Trophoblast cell (in vitro differentiated cells and primary cell): ENCODE measurements at regions not wholly inside any gene's neighbourhood (a gene's known extent, or its start where the extent isn't known, plus 50 kb on each side); places are given as distances from the start of the nearest gene placed in this dataset.

Experiments
- DNase-seq, 2 donors: peaks; one replicate each; pipeline ENCODE4 v3.0.0-alpha.2; 2016
- H2AFZ ChIP-seq: 2 replicates; pipeline ENCODE4 v1.6.1; 2013; ENCODE audit warnings: low read length, moderate library complexity, mild to moderate bottlenecking; ENCODE audit not compliant: insufficient read depth, poor library complexity
- H2AK5ac ChIP-seq: 2 replicates; pipeline ENCODE4 v1.6.1; 2013; ENCODE audit warnings: mild to moderate bottlenecking, low read length
- H2BK120ac ChIP-seq: 2 replicates; pipeline ENCODE4 v1.6.1; 2013; ENCODE audit warnings: low read length, mild to moderate bottlenecking, moderate library complexity; ENCODE audit not compliant: insufficient read depth, poor library complexity
- H2BK12ac ChIP-seq: 2 replicates; pipeline ENCODE4 v1.6.1; 2013; ENCODE audit warnings: mild to moderate bottlenecking, low read length, moderate library complexity
- H2BK5ac ChIP-seq: 2 replicates; pipeline ENCODE4 v1.6.1; 2013; ENCODE audit warnings: low read length, low read depth, moderate library complexity, mild to moderate bottlenecking; ENCODE audit not compliant: poor library complexity
- H3K14ac ChIP-seq: 2 replicates; pipeline ENCODE4 v1.6.1; 2013; ENCODE audit warnings: mild to moderate bottlenecking, low read length
- H3K18ac ChIP-seq: 2 replicates; pipeline ENCODE4 v1.6.1; 2013; ENCODE audit warnings: mild to moderate bottlenecking, low read length
- H3K23ac ChIP-seq: 2 replicates; pipeline ENCODE4 v1.6.1; 2013; ENCODE audit warnings: low read length
- H3K27ac ChIP-seq: 2 replicates; pipeline ENCODE4 v1.5.1; 2013; ENCODE audit warnings: low read depth, mild to moderate bottlenecking, inconsistent platforms, low read length, moderate library complexity
- H3K27me3 ChIP-seq: 2 replicates; pipeline ENCODE4 v1.6.1; 2013; ENCODE audit warnings: inconsistent platforms, mild to moderate bottlenecking, low read length, moderate library complexity; ENCODE audit not compliant: insufficient read depth
- H3K36me3 ChIP-seq, 2 experiments: 1 replicate in 1 of 2; 2 replicates in 1 of 2; pipeline ENCODE4 v1.6.1; 2013; ENCODE audit warnings: low read length in 2 of 2, mild to moderate bottlenecking in 2 of 2, moderate library complexity in 1 of 2; ENCODE audit not compliant: insufficient read depth in 2 of 2, control insufficient read depth in 1 of 2
- H3K4ac ChIP-seq: 2 replicates; pipeline ENCODE4 v1.6.1; 2013; ENCODE audit warnings: low read depth, mild to moderate bottlenecking, low read length, moderate library complexity
- H3K4me1 ChIP-seq, 2 experiments: 1 replicate in 1 of 2; 2 replicates in 1 of 2; pipeline ENCODE4 v1.6.1; 2013; ENCODE audit warnings: low read length in 2 of 2, mild to moderate bottlenecking in 2 of 2, moderate library complexity in 1 of 2; ENCODE audit not compliant: insufficient read depth in 2 of 2, control insufficient read depth in 1 of 2
- H3K4me2 ChIP-seq: 2 replicates; pipeline ENCODE4 v1.6.1; 2013; ENCODE audit warnings: inconsistent platforms, mild to moderate bottlenecking, low read length, moderate library complexity
- H3K4me3 ChIP-seq: 2 replicates; pipeline ENCODE4 v1.5.1; 2013; ENCODE audit warnings: mild to moderate bottlenecking, low read depth, low read length, inconsistent platforms
- H3K79me1 ChIP-seq: one replicate; pipeline ENCODE4 v1.6.1; 2013; ENCODE audit warnings: low read length
- H3K79me2 ChIP-seq: 2 replicates; pipeline ENCODE4 v1.6.1; 2013; ENCODE audit warnings: low read length, mild to moderate bottlenecking; ENCODE audit not compliant: control insufficient read depth, insufficient read depth, poor library complexity
- H3K9ac ChIP-seq: 2 replicates; pipeline ENCODE4 v1.6.1; 2013; ENCODE audit warnings: mild to moderate bottlenecking, low read length
- H3K9me3 ChIP-seq: 2 replicates; pipeline ENCODE4 v1.6.1; 2013; ENCODE audit warnings: low read depth, mild to moderate bottlenecking, control low read depth, inconsistent platforms, low read length; ENCODE audit not compliant: insufficient read depth
- H4K12ac ChIP-seq: 2 replicates; pipeline ENCODE4 v1.6.1; 2013; ENCODE audit warnings: low read depth, mild to moderate bottlenecking, low read length, moderate library complexity
- H4K8ac ChIP-seq: 2 replicates; pipeline ENCODE4 v1.6.1; 2013; ENCODE audit warnings: low read depth, mild to moderate bottlenecking, low read length, moderate library complexity
- H4K91ac ChIP-seq: one replicate; pipeline ENCODE4 v1.6.1; 2013; ENCODE audit warnings: low read depth, mild to moderate bottlenecking, low read length, moderate library complexity
- WGBS: extraction: QIAGEN DNeasy Blood & Tissue Kit; methylation state at CpG from one replicate; pipeline ENCODE4 v1.1.7; 2013; ENCODE audit warnings: missing lambda C conversion rate; ENCODE audit not compliant: insufficient read length, insufficient coverage; ENCODE audit errors: extremely low coverage; 5-methylcytosine and 5-hydroxymethylcytosine counted together

DNA sequence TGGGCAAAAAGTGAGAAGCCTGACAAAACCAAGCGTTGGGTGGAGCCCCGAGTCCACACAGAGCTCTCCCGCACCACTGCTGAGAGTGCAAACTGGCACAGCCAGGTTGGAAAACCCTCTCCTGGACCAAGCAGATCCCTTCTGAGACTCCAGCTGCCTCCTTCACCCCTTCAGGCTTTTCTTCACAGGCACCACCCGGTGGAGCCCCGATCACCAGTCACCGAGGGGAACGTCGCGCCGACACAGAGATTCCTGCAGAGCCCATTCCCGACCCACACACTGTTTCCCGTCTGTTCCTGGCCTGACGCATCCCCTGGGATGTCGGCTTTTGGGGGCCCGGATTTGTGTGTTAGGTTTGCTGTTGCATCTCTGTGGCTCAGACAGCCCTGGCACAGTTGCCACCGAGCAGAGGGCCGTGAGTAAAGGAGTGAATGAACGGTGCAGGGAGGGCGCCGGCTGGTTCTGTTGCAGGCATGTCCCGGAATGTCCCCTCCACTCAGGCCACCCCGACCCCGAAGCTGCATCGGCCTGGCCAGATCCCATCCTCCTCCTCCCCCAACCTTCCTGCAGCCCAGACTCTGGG is 51.0 kb upstream of the INPP5A start:
- H2BK12ac ChIP-seq: no peak overlapping the region
- H3K79me1 ChIP-seq: no peaks in the 10 kb centered on the region
- no peak overlapping the region for H3K18ac ChIP-seq
- no peak overlapping the region for H4K8ac ChIP-seq
- H3K79me2 ChIP-seq: no peaks in the 10 kb centered on the region
- no peak overlapping the region for H3K27ac ChIP-seq
- H2BK120ac ChIP-seq: no peak overlapping the region
- no peak overlapping the region for H3K14ac ChIP-seq
- H3K4me1 ChIP-seq: peaks cover 0 to 2% of the 10 kb centered on the region in 2 experiments
- no peak overlapping the region for H2AFZ ChIP-seq
- H3K36me3 ChIP-seq: no peaks in the 10 kb centered on the region
- H2BK5ac ChIP-seq: no peak overlapping the region
- no peak overlapping the region for H3K4me2 ChIP-seq
- no peak for DNase-seq
- H3K4me3 ChIP-seq: no peak overlapping the region
- peaks cover 12% of the 10 kb centered on the region for H3K9me3 ChIP-seq
- no peak overlapping the region for H3K23ac ChIP-seq
- H4K91ac ChIP-seq: no peak overlapping the region
- no peak overlapping the region for H3K9ac ChIP-seq
- H2AK5ac ChIP-seq: no peak overlapping the region
- no CpG with 5 or more reads among the region's 24 CpGs for WGBS
- H3K27me3 ChIP-seq: no peaks in the 10 kb centered on the region
- no peak overlapping the region for H4K12ac ChIP-seq
- H3K4ac ChIP-seq: no peak overlapping the region

DNA sequence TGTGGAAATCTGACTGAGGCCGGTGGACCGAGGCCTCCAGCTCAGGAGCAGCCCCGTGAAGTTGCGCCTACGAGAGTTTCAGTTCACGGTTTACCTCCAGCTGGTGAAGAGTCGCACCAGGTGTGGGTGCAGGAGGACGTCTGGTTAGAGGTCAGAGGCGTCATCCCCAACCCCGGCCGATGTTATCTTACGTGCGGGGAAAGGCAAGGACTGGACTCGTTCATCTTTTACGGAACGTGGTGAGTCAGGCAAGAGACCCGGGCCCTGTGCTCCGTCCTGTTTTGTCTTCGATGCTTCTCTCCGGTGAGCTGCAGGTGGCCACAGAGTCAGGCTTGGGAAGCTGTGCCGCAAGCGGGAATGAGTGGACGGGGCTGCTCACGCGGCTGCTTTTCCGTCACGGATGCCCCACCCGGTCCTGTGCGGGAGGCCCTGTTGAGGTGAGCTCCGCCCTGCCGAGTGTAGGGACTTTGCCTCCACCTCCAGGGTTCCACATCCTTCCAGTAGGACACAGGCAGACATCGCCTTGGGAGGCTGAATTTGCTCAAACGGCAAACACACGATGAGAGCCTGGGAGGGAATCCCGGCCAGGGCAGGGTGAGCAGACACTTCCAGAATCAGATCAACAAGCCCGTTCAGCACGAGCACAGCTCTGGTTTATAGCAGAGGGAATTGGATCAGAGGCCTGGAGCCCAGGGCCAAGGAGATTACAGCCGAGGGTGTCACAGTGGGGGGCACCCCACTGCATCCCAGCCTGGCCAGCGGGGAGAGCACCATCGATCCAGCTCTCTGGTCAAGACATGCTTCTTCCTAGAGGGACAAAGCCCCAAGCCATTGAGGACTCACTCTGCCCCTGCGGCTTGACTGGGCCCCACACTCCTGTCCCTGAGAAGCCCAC is 50.1 kb upstream of the INPP5A start:
- H3K4me3 ChIP-seq: no peak overlapping the region
- H3K36me3 ChIP-seq: no peaks in the 10 kb centered on the region
- no peaks in the 10 kb centered on the region for H3K27me3 ChIP-seq
- no peak overlapping the region for H3K4ac ChIP-seq
- H2AFZ ChIP-seq: no peak overlapping the region
- no peak overlapping the region for H2AK5ac ChIP-seq
- H2BK5ac ChIP-seq: no peak overlapping the region
- no peak overlapping the region for H4K91ac ChIP-seq
- H3K4me2 ChIP-seq: no peak overlapping the region
- no peak overlapping the region for H4K12ac ChIP-seq
- H3K9ac ChIP-seq: no peak overlapping the region
- H3K18ac ChIP-seq: no peak overlapping the region
- H3K4me1 ChIP-seq: no peaks in the 10 kb centered on the region
- H3K27ac ChIP-seq: no peak overlapping the region
- no peak for DNase-seq
- no CpG with 5 or more reads among the region's 41 CpGs for WGBS
- H2BK12ac ChIP-seq: no peak overlapping the region
- no peaks in the 10 kb centered on the region for H3K79me2 ChIP-seq
- no peak overlapping the region for H3K23ac ChIP-seq
- no peak overlapping the region for H2BK120ac ChIP-seq
- H3K14ac ChIP-seq: no peak overlapping the region
- no peak overlapping the region for H4K8ac ChIP-seq
- peaks cover 12% of the 10 kb centered on the region for H3K9me3 ChIP-seq
- H3K79me1 ChIP-seq: no peaks in the 10 kb centered on the region
